Testis (tissue), 2 donors: ENCODE measurements at regions not wholly inside any gene's neighbourhood (a gene's known extent, or its start where the extent isn't known, plus 50 kb on each side); places are given as distances from the start of the nearest gene placed in this dataset.

ENCODE experiments used
- DNase-seq: peaks from one replicate; pipeline ENCODE4 v3.0.0-alpha.2; 2019
- H3K27ac ChIP-seq, 2 donors: fragments of 200-600 bp; sonication (generic); one replicate each; pipeline ENCODE4 v1.5.1; 2019
- H3K27me3 ChIP-seq: fragments of 200-600 bp; sonication (generic); one replicate; pipeline ENCODE4 v1.5.1; 2019
- H3K36me3 ChIP-seq: fragments of 200-600 bp; sonication (generic); one replicate; pipeline ENCODE4 v1.5.1; 2017; ENCODE audit warnings: low read depth; ENCODE audit errors: missing control alignments
- H3K4me1 ChIP-seq: fragments of 200-600 bp; sonication (generic); one replicate; pipeline ENCODE4 v1.5.1; 2019
- H3K4me3 ChIP-seq, 2 donors: fragments of 200-600 bp; sonication (generic); one replicate each; pipeline ENCODE4 v1.5.1; 2017 to 2019
- H3K9me3 ChIP-seq: fragments of 200-600 bp; sonication (generic); one replicate; pipeline ENCODE4 v1.5.1; 2017
- POLR2A ChIP-seq: fragments of 450-650 bp; IDR thresholded peaks from one replicate; pipeline ENCODE4 v1.6.1; 2017; ENCODE audit warnings: antibody characterized with exemption, mild to moderate bottlenecking, moderate library complexity
- WGBS, 2 donors: methylation state at CpG; one replicate each; pipeline ENCODE4 v1.1.5; 2018; 5-methylcytosine and 5-hydroxymethylcytosine counted together
- intact Hi-C: fragments of 100-400 bp; cut with DNase I; formaldehyde crosslinking; loops from one replicate; pipeline ENCODE4 v1.15.1; 2023; ENCODE audit warnings: low total_unique reads
- TF ChIP-seq, protein P1 (sequence below), 3 experiments: fragments of 450-650 bp in 2 of 3; fragments of 200-600 bp in 1 of 3; sonication (generic) in 1 of 3; IDR thresholded peaks; one replicate each; pipeline ENCODE4 v1.5.1; 2016 to 2019; ENCODE audit warnings: antibody characterized with exemption in 3 of 3, mild to moderate bottlenecking in 2 of 3, moderate library complexity in 1 of 3

DNA sequence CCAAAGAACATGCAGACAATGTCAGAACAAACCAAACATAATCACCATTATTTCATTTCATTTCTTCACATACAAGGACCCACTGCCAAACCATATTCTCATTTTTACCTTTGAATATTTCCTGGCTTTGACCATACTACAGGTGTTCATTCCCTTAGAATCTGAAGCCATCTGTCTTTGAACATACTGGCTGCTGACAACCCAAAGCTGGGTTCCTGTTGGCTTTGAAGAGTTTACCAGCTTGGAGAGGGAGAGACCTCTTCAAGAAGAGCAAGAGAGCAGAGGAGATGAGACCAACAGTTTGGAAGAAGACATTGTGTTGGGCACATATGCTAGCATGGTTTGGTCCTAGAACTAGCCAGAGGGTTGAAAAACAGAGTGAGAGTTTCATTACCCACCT, 145.6 kb upstream of the KCNIP4 start:
- intact Hi-C loops, result no loop called here
- no peak for TF ChIP-seq POLR2A
- TF ChIP-seq, protein P1, sequence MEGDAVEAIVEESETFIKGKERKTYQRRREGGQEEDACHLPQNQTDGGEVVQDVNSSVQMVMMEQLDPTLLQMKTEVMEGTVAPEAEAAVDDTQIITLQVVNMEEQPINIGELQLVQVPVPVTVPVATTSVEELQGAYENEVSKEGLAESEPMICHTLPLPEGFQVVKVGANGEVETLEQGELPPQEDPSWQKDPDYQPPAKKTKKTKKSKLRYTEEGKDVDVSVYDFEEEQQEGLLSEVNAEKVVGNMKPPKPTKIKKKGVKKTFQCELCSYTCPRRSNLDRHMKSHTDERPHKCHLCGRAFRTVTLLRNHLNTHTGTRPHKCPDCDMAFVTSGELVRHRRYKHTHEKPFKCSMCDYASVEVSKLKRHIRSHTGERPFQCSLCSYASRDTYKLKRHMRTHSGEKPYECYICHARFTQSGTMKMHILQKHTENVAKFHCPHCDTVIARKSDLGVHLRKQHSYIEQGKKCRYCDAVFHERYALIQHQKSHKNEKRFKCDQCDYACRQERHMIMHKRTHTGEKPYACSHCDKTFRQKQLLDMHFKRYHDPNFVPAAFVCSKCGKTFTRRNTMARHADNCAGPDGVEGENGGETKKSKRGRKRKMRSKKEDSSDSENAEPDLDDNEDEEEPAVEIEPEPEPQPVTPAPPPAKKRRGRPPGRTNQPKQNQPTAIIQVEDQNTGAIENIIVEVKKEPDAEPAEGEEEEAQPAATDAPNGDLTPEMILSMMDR (IDR thresholded peaks at IDR 0.05), result no peak

DNA sequence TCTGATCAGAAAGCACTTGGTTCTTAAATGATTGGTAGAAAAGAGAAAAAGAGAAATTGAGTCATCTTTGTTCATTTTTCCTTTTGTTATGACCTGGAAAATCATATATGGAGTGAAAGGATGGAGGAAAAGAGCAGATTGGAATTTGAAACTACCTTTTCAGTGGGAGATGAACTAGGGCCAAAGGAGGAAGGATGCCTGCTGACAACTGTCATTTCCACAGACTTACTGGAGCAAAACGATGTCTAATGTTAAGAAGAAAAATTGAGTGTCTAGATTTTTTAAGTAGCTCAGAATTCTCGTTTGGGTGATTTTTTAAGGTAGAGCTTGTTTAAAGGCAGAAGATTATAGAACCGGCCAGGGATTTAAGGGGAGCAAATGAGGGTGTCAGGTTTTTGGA, 144.6 kb upstream of the KCNIP4 start:
- TF ChIP-seq, protein P1 (IDR thresholded peaks at IDR 0.05), result no peak
- no peak for TF ChIP-seq POLR2A
- H3K4me3 ChIP-seq, result no peak overlapping the region
- DNase-seq, result no peak
- intact Hi-C loops, result no loop called here
- no peaks in the 10 kb centered on the region for H3K9me3 ChIP-seq
- no peaks in the 10 kb centered on the region for H3K27me3 ChIP-seq
- 66 to 79% methylated on average over 3 of the region's 3 CpGs for WGBS, 2 donors
- no peak overlapping the region for H3K27ac ChIP-seq
- H3K4me1 ChIP-seq, result no peaks in the 10 kb centered on the region
- no peaks in the 10 kb centered on the region for H3K36me3 ChIP-seq

More for the DNA sequence above, 145.6 kb upstream of the KCNIP4 start:
- H3K36me3 ChIP-seq, result no peaks in the 10 kb centered on the region
- no peak overlapping the region for H3K27ac ChIP-seq
- no peak for DNase-seq
- H3K27me3 ChIP-seq, result no peaks in the 10 kb centered on the region
- H3K9me3 ChIP-seq, result no peaks in the 10 kb centered on the region
- no peaks in the 10 kb centered on the region for H3K4me1 ChIP-seq
- no peak overlapping the region for H3K4me3 ChIP-seq

DNA sequence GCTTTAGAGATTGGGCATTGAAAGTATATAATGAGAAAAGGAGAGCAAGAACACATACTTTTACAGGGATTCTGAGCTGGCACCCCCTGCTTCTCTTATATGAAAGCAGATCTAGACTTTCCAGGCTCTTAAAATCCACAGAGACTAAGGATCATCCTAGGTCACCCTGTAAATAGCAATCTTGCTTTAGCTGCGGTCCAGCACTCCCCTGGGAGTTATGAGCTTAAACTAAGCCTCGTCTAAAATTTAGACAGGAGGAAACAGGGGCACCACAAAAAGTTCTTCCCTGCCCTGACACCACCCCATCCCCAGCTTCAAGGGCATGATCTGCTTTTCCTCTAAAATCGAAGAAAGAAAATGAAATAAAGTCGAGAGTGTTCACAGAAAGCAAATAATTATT, 143.3 kb upstream of the KCNIP4 start:
- intact Hi-C loops, result no loop called here
- DNase-seq, result no peak
- H3K9me3 ChIP-seq, result no peaks in the 10 kb centered on the region
- no peak overlapping the region for H3K4me3 ChIP-seq
- TF ChIP-seq POLR2A, result no peak
- TF ChIP-seq, protein P1 (IDR thresholded peaks at IDR 0.05), result no peak
- no peaks in the 10 kb centered on the region for H3K36me3 ChIP-seq
- no peak overlapping the region for H3K27ac ChIP-seq
- H3K4me1 ChIP-seq, result no peaks in the 10 kb centered on the region
- no peaks in the 10 kb centered on the region for H3K27me3 ChIP-seq
- 61 to 62% methylated on average over 4 of the region's 4 CpGs for WGBS, 2 donors

DNA sequence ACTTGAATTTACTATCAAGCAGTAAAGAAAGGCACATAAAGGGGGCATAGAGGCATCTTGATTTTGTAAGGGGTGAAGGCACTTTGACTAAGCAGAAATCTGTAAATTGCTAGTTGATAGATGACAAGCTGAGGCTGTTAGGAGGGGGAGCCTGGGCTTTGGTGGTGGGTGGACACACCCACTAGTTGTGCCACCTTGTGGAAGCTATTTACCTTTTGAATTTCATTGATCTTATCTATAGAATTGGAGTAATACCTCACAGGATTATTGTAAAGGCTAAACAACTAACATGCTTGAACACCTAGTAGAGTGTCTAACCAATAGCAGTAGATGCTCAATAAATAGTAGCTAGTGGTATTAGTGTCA, 142.8 kb upstream of the KCNIP4 start:
- Histone ChIP-seq H3K36me3 (no peaks in the 10 kb centered on the region), H3K4me3 (no peak overlapping the region), H3K9me3 (no peaks in the 10 kb centered on the region), H3K4me1 (no peaks in the 10 kb centered on the region), H3K27ac (no peak overlapping the region), H3K27me3 (no peaks in the 10 kb centered on the region)
- no peak for DNase-seq
- TF ChIP-seq, protein P1 (IDR thresholded peaks at IDR 0.05), result no peak
- no peak for TF ChIP-seq POLR2A
- intact Hi-C loops, result no loop called here

DNA sequence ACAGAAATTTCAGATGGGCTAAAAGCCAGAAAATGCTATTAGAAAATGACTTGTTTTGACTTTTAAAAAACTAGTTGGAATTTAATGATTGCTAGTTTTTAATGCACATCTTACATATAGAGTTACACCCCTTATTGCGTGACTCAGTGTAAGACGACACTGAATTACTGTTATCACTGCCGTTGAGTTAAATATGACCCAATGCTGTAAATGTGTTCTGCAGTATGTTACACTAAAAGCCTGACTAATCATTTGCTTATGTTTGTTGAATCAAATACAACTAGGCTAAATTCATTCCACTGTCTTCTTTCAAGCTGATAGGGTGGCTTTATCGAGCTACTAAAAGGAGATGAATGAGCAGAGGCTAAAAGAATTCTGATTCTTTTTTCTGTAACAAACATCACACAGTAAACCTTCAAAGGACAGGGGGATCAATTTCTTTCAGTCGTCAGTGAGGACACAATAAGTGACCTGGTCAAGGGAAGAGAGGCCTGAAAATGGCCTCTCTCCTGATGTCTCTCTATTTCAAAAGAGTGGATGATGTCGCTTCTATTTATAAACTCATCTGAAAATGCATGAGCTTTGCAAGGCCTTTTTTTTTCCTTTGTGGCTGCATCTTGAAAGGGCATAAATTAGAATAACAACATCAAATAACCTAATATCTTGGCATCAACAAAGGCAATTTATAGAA, 142.2 kb upstream of the KCNIP4 start:
- intact Hi-C loops, result no loop called here

More for the DNA sequence above, 142.2 kb upstream of the KCNIP4 start:
- no peaks in the 10 kb centered on the region for H3K4me1 ChIP-seq
- no peaks in the 10 kb centered on the region for H3K9me3 ChIP-seq
- TF ChIP-seq POLR2A, result no peak
- TF ChIP-seq, protein P1 (IDR thresholded peaks at IDR 0.05), result no peak
- no peak for DNase-seq
- WGBS, 2 donors, result 56 to 65% methylated on average over 6 of the region's 6 CpGs
- H3K27ac ChIP-seq, result no peak overlapping the region
- no peaks in the 10 kb centered on the region for H3K36me3 ChIP-seq
- H3K27me3 ChIP-seq, result no peaks in the 10 kb centered on the region
- no peak overlapping the region for H3K4me3 ChIP-seq
